Loucy (cell line): ENCODE measurements at regions not wholly inside any gene's neighbourhood (a gene's known extent, or its start where the extent isn't known, plus 50 kb on each side); places are given as distances from the start of the nearest gene placed in this dataset.

Source experiments
- CTCF ChIP-seq: fragments of 200-600 bp; sonication (generic); conservative IDR thresholded peaks from 2 replicates; pipeline ENCODE4 v1.5.1; 2014; ENCODE audit warnings: mild to moderate bottlenecking, antibody characterized with exemption, low read length
- EZH2phosphoT487 ChIP-seq: fragments of 200-600 bp; IDR thresholded peaks from 2 replicates; pipeline ENCODE4 v1.6.1; 2018; ENCODE audit warnings: antibody characterized with exemption, mild to moderate bottlenecking, moderate library complexity, borderline replicate concordance

GRCh38 chrX:107504006-107504405 lies 54.6 kb downstream of the FRMPD3 start:
- TF ChIP-seq CTCF (no peak), EZH2phosphoT487 (no peak)
